Forelimb muscle (tissue), 1 donor: ENCODE measurements at regions not wholly inside any gene's neighbourhood (a gene's known extent, or its start where the extent isn't known, plus 50 kb on each side); places are given as distances from the start of the nearest gene placed in this dataset.

Experiments
- DNase-seq: peaks from one replicate; pipeline ENCODE4 v3.0.0-alpha.2; 2013; ENCODE audit warnings: low read depth

DNA sequence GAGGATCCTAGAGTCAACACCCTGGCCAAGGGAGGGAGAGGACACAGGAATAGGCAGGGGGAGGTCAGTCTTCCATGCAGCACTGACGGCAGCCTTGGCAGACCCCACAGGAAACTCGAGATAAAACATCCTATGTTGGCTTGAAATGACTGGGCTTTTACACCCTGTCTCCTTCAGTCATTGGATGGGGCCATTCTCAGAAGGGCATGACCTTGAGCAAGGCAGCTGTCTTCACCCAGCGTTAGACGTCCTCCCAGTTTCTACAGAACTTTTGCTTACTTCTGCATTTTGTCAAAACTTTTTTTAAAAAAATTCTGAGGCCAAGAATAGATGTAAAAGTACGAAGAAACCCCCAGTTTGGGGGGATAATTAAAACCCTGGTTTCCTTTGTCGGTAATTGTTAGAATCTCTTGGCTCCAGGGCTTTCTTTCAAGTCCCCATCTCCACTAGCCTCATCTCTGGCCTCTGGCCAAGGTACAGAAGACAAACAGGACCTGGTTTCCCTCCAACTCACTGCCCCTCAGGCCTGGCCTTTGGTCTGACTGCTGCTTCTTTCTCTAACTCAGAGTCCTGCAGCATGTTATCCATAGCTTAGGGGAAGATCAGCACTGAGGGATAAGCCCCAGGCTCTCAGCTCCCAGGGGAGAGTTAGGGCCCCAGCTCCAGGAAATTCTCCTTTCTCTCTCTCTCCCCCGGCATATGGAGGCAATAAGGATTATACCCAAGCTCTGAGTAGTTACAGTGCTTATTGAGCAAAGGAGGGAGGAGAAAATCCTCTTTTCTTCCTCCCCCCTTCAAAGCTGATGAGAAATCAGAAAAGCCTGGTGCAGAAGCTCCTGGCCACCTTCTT is 51.6 kb upstream of the KCND3 start:
- no peak for DNase-seq

DNA sequence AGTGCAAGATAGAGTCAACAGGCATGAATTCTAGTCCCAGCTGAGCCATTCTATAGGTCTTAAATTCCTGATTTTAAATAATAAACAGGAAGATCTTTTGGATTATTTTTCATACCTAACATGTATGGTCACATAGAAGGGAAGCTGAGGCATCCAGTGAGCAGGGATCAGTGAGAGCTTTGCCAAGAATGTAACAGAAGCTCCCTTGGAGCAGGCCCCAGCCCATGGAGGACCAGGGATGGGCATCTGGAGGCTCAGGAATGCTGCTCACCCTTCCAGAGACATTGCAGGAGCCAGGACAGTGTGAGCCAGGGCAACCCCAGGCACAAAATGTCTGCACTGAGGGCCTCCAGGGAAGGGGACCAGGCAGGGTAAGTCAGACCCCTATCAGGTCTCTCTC is 54.4 kb upstream of the KCND3 start:
- DNase-seq, result no peak

DNA sequence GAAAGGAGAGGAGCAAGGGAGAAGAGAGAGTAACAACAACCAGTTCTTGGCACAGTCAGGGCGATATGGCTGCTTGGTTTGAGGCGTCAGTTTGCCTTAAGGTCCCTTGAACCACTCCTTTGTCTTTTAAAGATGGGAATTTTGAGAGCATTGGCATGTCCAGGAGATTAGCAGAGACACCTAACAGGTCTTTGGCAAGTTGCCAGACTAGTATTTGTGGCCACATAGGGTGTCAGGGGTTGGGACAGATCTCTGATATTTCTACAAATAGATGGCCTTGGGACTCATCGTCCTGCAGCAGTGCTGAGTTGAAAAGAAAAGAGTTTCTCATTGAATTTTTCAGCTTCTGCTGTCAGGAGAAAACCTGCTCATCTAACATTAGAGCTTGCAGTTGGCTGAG is 55.3 kb upstream of the KCND3 start:
- DNase-seq, result no peak

DNA sequence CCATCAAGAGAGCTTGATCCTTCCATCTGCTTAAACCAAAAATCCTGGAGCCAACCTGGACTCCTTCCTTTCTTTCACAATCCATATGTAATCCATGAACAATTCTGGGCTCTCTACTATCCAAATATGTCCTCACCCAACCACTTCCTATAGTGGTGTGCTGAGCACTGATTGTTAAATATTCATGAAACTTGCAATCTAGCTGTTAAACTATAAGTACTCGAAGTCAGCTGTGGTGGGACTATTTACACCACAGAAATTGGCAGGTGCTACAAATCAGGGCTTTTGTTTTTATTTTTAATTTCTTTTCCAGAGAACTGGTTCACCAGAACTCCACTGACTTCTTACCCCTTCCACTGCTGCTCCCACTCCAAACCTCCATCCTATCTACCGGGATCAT is 57.2 kb upstream of the KCND3 start:
- DNase-seq, result no peak

DNA sequence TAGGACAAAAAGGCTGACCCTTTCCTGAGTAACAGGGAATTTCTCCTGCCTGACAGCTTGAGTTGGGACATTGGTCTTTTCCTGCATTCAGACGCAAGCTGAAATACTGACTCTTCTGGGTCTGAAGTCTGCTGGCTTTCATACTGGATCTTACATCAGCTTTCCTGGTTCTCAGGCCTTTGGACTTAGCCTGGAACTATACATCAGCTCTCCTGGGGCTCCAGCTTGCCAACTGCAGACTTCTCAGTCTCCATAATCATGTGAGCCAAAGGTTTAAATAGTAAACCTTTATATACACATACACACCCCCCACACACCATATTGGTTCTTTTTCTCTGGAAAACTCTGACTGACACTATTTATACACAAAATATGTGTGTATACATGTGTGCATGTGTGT is 59.0 kb upstream of the KCND3 start:
- DNase-seq, result no peak

DNA sequence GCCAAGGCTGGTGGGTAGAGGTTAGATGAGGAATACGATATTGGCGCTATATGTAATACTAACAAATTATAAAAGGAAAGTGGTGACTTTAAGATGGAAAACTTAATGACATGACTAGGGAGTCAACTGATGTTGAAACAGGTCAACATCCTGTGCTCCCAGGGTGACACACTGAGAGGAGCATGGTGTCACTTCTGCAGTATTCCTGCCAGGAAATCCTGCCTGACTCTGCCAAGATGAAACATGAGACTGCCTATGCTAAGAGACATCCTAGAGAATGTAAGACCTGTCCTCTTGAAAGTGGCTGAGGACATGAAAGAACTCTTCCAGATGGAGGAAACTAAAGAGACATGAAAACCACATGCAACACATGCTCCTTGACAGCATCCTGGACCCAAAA is 65.0 kb upstream of the KCND3 start:
- DNase-seq, result no peak

DNA sequence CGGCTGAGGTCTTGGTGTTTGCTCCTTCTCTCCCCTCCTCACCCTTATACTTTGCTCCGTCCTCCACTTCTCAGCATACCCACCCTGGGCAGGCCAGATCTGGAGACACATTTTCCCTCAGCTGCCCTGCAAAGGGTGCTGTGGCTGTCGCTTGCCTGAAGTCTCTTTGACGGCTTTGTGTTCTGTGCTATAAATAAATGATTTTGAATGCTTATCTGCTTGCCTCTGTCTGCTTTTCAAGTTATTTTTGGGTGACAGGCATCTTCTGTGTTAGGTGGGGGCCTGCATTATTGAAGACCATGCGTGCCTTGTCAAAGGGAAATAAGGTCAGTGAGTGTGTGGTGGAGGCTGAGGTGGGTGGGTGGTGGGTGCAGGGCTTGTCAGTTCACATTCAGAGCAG is 66.9 kb upstream of the KCND3 start:
- no peak for DNase-seq

DNA sequence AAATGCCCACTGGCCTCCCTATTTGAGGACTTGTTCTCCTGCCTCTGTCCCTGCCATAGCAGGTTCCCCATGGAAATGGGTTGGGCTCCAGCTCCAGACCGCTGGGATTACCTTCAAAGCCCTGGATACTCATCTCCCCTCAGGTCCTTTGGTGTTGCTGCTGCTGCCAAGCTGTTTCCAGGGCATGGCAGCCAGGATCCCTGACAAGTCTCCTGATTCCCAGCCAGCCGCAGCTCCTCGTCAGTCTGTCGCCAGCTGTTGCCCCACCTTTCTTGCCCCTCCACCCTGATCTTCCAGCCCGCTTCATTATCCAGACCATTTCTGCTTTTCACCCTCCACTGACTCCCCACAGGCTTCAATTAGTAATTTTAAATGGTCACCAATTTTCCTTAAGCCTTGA is 68.3 kb upstream of the KCND3 start:
- no peak for DNase-seq

DNA sequence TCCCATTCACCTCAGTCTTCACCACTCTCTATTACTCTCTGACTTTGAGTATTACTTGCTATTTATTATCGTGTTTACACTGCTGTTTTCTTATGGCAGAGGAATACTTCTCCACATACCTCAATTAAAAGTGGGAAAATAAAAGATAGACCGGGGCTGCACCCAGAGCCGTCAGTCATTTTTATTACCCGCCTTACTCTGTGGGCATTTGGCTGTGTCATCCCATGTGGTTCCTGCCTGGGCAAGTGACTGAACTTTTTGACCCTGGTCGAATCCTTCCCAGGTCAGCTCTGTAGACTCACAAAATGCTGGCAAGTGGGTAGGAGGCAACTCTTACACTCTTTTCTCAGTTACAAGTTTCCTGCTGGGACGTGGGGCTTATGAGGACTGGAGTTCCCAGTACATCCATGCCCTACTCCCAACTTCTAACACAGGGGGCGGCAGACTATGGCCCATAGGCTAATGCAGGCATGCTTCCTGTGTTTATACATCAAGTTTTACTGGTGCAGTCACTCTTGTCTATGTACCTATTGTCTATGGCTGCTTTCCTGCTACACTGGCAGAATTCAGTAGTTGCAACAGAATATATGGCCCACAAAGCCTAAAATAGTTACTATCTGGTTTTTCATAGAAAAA is 69.5 kb upstream of the KCND3 start:
- DNase-seq, result no peak

DNA sequence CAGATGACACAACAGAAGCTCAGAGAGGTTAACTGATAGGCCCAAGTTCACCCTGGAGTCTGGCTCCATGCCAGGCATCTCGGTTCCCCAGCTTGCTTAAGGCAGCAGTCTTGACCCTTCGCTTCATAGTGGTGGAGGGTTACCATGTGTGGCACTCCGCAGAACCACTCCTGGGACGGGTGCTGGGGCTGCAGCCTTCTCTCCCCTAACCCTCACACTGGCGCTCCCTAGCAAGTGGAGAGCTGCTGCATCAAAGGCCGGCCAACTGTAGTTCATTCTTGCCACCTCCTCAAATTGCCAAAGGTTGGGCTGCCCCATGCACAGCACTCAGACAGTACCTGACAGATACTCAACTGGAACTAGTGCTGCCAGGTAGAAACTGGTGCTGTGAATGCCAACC is 70.2 kb upstream of the KCND3 start:
- DNase-seq, result no peak

DNA sequence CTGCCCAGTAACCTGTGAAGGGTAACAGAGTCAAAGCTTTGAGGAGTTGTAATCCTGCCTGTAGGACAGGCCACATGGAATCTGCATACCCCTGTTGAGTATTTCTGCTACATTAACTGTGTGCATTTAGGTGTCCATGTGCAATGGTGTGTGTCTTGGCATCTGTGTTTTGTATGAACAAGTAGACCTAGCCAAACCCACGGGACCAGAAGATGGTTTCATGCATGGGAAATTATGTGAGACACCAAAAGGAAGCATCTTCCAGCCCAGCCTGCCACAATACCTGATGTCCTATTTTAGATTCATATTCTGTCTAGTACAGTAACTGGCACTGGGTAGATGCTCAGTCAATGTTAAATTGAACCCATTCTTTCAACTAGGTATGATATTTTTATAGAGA is 70.8 kb upstream of the KCND3 start:
- DNase-seq, result no peak

DNA sequence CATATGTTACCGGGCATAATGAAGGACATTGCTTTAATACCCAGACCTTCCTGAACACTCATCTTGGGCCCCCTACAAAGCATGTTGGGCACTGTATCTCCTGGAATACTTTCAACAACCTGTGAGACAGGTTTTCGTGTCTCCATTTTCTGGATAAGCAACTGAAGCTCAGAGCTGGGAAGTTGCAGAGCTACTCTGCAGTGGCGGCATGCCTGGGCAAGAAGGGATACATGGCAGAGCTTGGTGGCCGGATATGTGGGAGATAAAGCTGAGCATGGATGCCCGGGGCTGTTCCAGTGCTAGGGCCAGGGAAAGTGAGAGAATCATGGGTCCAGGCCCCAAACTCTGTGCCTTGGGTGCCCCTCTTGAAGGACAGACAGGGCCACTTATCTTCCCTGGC is 71.6 kb upstream of the KCND3 start:
- DNase-seq, result no peak

DNA sequence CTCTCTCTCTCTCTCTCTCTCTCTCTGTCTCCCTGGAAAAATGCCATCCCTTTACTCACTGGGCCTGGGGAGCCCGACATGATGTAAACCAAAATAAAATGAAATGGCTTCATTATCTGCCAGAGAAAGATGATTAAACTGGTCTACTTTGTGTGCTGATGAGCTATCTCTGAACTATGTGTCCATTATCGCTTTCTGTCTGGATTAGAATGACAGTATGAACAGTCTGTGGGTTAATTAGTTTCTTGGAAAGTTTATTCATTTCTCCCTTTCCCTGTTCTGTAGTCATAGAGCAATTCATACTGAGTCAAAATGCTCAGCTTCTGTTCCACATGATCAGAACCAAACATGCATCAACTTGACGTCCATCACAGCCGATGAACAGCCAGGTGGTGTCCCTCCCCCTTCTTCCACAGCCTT is 72.4 kb upstream of the KCND3 start:
- no peak for DNase-seq

DNA sequence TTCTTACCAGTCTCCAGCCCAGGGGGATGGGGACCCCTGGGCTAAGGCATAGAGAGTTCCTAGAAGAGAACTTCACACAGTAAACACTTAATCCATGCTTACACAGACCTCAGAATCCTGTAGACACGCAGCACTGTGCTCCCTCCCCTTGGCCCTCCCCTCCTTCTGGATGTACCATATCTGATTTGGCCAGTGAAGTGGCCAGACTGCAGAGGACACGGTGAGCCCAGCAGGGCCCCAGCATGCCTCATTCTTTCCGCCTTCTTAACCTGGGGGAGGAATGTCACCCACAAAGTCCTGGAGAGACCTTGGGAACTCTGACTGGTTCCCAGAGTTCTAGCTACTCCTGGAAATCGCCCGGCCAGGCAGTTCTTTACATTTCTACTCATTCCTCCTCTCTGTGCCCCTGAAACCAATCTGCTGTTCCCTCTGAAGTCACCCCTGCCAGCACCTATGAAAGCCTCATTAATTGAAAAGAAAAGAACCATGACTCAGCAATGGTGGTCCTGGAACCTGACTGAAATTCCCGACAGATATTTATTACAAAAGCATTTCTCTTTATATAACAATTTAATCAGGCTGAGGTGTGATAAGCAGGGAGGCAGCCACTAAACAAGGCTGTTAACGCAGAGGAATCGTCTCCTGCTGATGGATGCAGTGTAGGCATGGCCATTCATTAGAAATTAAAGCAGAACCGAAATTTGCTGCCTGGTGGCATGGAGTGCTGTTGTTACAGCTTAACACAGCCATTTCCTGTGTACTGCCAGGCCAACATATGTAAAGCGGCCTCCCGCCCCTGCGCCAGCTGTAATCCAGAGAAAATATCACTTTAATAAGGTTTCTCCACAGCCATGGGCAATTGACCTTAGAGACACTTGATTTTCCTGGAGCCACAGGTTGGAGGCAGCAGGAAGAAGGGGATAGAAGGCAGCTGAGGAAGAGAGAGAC is 74.6 kb upstream of the KCND3 start:
- DNase-seq, result no peak

DNA sequence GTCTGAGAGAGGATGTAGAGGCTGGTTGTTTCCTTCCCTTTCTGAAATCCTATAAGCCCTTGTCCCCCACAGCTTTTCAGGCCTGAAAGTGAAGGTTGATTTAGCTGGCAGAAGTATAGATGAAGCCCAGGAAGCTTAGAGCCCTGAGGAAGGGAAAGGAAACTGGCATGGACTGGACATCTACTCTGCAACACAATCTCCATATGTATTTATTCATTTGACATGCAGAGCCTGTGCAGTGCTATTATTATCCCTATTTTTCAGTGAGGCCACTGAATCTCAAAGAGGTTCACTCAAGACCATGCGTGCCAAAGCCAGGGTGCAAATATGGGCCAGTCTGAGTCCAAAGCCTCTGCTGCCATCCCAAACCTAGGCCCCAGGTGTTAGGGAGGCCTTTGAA is 78.5 kb upstream of the KCND3 start:
- no peak for DNase-seq

DNA sequence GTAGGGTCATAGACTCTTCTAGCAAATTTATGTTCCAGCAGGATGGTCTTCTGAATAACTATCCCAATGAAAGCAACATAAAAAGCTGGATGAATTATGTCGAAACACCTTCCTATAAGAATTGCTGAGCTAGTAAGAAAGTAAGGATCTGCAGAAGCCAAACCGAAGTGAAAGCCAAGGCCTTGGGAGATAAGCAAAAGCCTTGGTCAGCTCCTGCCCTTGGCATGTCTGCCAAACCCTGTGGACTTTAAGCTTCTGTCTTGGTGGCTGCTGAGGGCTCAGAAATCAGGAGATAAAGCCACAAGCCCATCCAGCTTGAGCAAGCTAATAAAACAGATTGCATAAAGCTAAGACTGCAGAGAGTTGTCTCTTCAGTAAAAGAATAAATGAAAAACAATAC is 81.2 kb upstream of the KCND3 start:
- no peak for DNase-seq

DNA sequence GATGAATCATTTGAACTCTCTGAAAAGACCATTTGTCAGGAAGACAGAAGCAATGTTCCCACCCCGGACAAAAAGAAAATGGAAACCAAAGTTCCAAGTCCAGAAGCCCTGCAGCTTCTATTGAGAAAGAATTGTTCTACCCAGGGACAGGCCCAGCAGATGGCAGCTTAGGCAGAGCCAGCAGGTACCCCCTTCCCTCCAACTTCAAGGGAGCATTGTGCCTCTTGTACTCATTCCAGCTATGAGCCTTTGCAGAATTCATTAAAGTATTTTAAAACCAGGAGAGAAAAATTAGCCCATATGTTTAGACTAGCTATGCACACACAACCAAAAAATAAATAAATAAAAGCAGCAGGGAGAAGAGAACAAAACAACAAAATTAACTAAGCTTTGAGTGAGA is 85.2 kb upstream of the KCND3 start:
- DNase-seq, result no peak

DNA sequence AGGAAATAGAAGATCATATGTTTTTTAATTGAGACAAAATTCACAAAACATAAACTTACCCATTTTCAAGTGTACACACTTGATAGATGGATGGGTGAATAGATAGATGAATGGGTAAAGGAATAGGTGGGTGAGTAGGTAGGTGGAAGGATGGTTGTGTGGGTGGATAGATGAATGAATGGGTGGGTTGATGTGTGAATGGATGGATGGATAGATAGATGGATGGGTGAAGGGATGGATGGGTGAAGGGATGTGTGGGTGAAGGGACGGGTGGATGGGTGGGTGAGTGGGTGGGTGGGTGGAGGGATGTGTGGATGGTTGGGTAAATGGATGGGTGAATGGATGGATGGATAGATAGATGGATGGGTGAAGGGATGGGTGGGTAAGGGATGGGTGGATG is 86.1 kb upstream of the KCND3 start:
- no peak for DNase-seq

DNA sequence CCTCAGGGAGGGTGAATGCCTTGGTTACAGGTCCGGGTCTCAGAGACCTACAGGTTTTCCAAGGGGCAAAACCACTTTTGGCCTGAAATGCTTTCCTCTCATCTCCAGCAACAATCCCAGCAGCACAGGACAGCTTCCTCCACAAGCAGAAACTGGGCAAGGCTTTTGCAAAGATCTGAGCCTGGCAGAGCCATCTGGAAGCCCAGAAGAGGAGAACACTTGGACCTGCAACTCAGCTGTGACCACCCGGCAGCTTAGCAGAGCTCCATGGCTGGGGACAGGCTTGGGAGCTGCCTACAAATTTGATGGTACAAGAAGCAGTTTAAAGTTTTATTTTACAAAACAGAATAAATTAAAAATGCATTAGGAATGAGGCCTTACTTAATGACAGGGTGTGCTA is 90.0 kb upstream of the KCND3 start:
- no peak for DNase-seq

DNA sequence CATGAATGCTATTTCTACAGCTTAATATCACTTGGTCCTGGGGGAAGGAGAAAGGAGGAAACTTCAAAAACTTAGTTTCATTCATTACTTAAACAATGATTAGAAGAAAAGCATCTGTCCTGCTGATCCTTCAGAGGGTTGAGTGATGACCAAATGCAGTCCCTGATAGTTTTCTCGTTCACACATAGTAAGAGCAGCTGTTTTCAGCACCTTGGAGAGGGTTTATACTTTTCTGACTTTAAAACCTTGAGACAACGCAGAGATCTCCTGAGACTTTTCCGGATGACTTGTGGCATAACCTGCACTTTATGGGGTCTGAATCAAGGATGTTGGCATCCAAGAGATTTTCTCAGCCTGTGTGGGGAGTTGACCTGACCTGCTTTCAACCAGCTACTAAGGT is 94.0 kb upstream of the KCND3 start:
- DNase-seq, result peak; percentile 8

DNA sequence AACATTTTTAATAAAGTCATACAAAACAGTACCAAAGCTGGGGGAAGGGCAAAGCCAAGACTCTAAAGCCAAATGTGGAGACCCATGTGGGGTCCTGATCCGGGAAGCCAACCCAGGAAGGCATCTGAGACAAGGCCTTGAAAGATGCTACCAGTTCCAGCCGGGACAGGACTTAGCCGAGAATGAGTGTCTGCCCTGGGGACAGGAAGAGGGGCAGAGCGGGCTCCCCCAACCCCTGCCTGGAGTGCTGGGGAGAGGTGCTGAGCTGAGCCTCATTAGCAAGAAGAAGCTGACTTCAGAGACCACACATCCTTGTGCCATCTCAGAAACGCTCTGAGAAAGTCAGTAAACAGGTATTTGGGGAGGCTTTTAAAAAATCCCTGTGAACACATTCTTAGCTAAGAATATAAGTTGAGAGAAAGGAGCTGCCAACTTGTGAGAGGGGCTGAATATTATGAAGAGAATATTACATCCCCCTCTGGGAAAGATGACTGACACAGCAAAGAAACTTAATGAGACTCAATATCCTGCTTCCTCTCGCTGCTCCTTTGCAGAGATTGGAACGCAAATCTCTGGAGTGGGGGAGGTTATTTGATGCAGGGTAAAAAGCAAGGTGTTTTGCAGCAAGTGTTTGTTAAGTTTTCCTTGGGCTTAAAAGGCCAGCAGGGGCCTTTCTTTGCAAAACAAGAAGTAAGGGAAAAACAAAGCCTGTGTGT is 103.3 kb upstream of the KCND3 start:
- no peak for DNase-seq

DNA sequence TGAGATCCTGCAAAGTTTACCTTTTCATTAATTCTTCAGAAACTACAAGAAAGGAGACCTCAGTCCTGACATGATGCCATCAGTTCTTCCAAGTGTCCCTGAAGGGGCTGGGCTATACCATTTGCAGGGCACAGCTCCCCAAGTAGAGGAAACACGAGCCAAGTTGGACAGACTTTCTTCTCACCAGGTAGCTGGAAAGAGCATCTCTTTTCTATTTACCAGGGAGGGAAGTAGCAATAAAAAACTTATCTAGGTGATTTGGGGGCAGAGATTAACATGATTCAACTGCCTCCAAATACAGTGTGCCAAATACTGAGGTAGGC is 103.9 kb upstream of the KCND3 start:
- DNase-seq, result no peak
